ENCODE measurements at regions not wholly inside any gene's neighbourhood (a gene's known extent, or its start where the extent isn't known, plus 50 kb on each side); places are given as distances from the start of the nearest gene placed in this dataset.
"Not testable (repeated sequence)": the region's sequence is repeated elsewhere in the genome, so short reads cannot be mapped to it uniquely, and the experiment has no call there.

DNA sequence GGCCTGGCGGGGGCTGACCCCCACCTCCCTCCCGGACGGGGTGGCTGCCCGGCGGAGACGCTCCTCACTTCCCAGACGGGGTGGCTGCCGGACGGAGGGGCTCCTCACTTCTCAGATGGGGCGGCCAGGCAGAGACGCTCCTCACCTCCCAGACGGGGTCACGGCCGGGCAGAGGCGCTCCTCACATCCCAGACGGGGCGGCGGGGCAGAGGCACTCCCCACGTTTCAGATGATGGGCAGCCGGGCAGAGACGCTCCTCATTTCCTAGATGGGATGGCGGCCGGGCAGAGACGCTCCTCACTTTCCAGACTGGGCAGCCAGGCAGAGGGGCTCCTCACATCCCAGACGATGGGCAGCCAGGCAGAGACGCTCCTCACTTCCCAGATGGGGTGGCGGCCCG is 149.3 kb upstream of the CCZ1B start:
- H3K4me3 ChIP-seq (ENCODE audit: severe bottlenecking); ATAC-seq (ENCODE audit: low read depth); H3K9me3 ChIP-seq (ENCODE audit: severe bottlenecking); H3K4me1 ChIP-seq (ENCODE audit: insufficient read depth, poor library complexity, severe bottlenecking); H3K27ac ChIP-seq (ENCODE audit: poor library complexity, severe bottlenecking); H3K27me3 ChIP-seq (ENCODE audit: insufficient read depth, poor library complexity, severe bottlenecking); DNase-seq (ENCODE audit: low spot score); H3K36me3 ChIP-seq (ENCODE audit: low read depth): not testable (repeated sequence)

- not testable (repeated sequence) for ATAC-seq (ENCODE audit: low read depth); H3K9me3 ChIP-seq (ENCODE audit: severe bottlenecking); H3K4me3 ChIP-seq (ENCODE audit: severe bottlenecking); DNase-seq (ENCODE audit: low spot score); H3K27ac ChIP-seq (ENCODE audit: poor library complexity, severe bottlenecking); H3K36me3 ChIP-seq (ENCODE audit: low read depth); H3K4me1 ChIP-seq (ENCODE audit: insufficient read depth, poor library complexity, severe bottlenecking); H3K27me3 ChIP-seq (ENCODE audit: insufficient read depth, poor library complexity, severe bottlenecking)
Observed at GRCh38 chr7:6977368-6977767, 151.3 kb upstream of the CCZ1B start.

GRCh38 chr7:6978326-6978725 is 152.3 kb upstream of the CCZ1B start:
- not testable (repeated sequence) for H3K9me3 ChIP-seq (ENCODE audit: severe bottlenecking); H3K27ac ChIP-seq (ENCODE audit: poor library complexity, severe bottlenecking); ATAC-seq (ENCODE audit: low read depth); H3K36me3 ChIP-seq (ENCODE audit: low read depth); H3K4me3 ChIP-seq (ENCODE audit: severe bottlenecking); H3K27me3 ChIP-seq (ENCODE audit: insufficient read depth, poor library complexity, severe bottlenecking); H3K4me1 ChIP-seq (ENCODE audit: insufficient read depth, poor library complexity, severe bottlenecking); DNase-seq (ENCODE audit: low spot score)

DNA sequence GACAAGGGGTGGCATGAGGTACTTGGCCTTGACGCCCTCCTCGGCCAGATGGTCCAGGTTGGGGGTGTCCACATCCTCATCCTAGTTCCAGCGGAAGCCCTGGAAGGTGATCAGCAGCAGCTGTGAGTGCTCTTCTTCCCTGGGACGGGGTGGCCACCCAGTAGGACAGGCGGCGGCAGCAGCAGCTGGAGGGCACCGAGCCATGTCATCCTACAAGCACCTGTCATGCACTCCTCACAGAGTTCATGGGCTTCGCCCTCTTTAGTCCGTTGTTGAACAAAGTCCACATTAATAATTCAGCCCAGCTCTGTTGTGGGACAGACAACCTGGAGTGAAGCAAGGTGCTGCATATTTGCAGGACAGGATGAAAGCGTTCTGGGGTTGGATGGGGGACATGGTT is 153.4 kb upstream of the CCZ1B start:
- not testable (repeated sequence) for H3K27ac ChIP-seq (ENCODE audit: poor library complexity, severe bottlenecking); H3K36me3 ChIP-seq (ENCODE audit: low read depth); H3K4me1 ChIP-seq (ENCODE audit: insufficient read depth, poor library complexity, severe bottlenecking); H3K27me3 ChIP-seq (ENCODE audit: insufficient read depth, poor library complexity, severe bottlenecking); H3K9me3 ChIP-seq (ENCODE audit: severe bottlenecking); H3K4me3 ChIP-seq (ENCODE audit: severe bottlenecking); ATAC-seq (ENCODE audit: low read depth); DNase-seq (ENCODE audit: low spot score)

GRCh38 chr7:6982375-6982774 is 156.3 kb upstream of the CCZ1B start:
- not testable (repeated sequence) for ATAC-seq (ENCODE audit: low read depth); H3K36me3 ChIP-seq (ENCODE audit: low read depth); H3K9me3 ChIP-seq (ENCODE audit: severe bottlenecking); DNase-seq (ENCODE audit: low spot score); H3K27ac ChIP-seq (ENCODE audit: poor library complexity, severe bottlenecking); H3K27me3 ChIP-seq (ENCODE audit: insufficient read depth, poor library complexity, severe bottlenecking); H3K4me1 ChIP-seq (ENCODE audit: insufficient read depth, poor library complexity, severe bottlenecking); H3K4me3 ChIP-seq (ENCODE audit: severe bottlenecking)

DNA sequence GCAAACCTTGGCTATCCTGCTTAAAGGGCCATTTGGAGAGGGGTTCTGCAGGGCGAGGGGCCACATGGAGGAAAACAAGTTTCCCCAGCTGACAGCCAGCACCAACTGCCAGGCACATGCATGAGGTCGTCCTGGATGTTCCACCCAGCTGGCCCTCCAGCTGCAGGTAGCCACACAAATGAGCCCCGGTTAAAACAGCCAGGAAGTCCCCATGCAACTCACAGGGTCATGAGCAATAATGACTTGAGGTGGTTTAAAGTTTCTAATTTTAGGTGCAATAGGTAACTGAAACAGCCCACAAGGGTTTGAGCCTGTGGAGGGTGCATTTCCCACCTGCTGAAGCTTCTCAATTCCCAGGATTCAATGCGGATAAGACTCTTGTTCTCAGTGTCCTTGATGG is 160.8 kb upstream of the CCZ1B start:
- H3K27me3 ChIP-seq (ENCODE audit: insufficient read depth, poor library complexity, severe bottlenecking); DNase-seq (ENCODE audit: low spot score); H3K4me1 ChIP-seq (ENCODE audit: insufficient read depth, poor library complexity, severe bottlenecking); ATAC-seq (ENCODE audit: low read depth); H3K4me3 ChIP-seq (ENCODE audit: severe bottlenecking); H3K9me3 ChIP-seq (ENCODE audit: severe bottlenecking); H3K27ac ChIP-seq (ENCODE audit: poor library complexity, severe bottlenecking); H3K36me3 ChIP-seq (ENCODE audit: low read depth): not testable (repeated sequence)

- not testable (repeated sequence) for H3K9me3 ChIP-seq (ENCODE audit: severe bottlenecking); H3K27me3 ChIP-seq (ENCODE audit: insufficient read depth, poor library complexity, severe bottlenecking); DNase-seq (ENCODE audit: low spot score); H3K4me1 ChIP-seq (ENCODE audit: insufficient read depth, poor library complexity, severe bottlenecking); H3K27ac ChIP-seq (ENCODE audit: poor library complexity, severe bottlenecking); ATAC-seq (ENCODE audit: low read depth); H3K4me3 ChIP-seq (ENCODE audit: severe bottlenecking); H3K36me3 ChIP-seq (ENCODE audit: low read depth)
Observed at GRCh38 chr7:6988608-6989007, 162.5 kb upstream of the CCZ1B start.

GRCh38 chr7:6989968-6990367 is 163.9 kb upstream of the CCZ1B start:
- not testable (repeated sequence) for H3K4me1 ChIP-seq (ENCODE audit: insufficient read depth, poor library complexity, severe bottlenecking); H3K27ac ChIP-seq (ENCODE audit: poor library complexity, severe bottlenecking); ATAC-seq (ENCODE audit: low read depth); H3K9me3 ChIP-seq (ENCODE audit: severe bottlenecking); DNase-seq (ENCODE audit: low spot score); H3K27me3 ChIP-seq (ENCODE audit: insufficient read depth, poor library complexity, severe bottlenecking); H3K4me3 ChIP-seq (ENCODE audit: severe bottlenecking); H3K36me3 ChIP-seq (ENCODE audit: low read depth)

GRCh38 chr7:6990426-6991152 is 164.5 kb upstream of the CCZ1B start:
- ATAC-seq (ENCODE audit: low read depth); DNase-seq (ENCODE audit: low spot score); H3K36me3 ChIP-seq (ENCODE audit: low read depth); H3K4me3 ChIP-seq (ENCODE audit: severe bottlenecking); H3K27ac ChIP-seq (ENCODE audit: poor library complexity, severe bottlenecking); H3K4me1 ChIP-seq (ENCODE audit: insufficient read depth, poor library complexity, severe bottlenecking); H3K27me3 ChIP-seq (ENCODE audit: insufficient read depth, poor library complexity, severe bottlenecking); H3K9me3 ChIP-seq (ENCODE audit: severe bottlenecking): not testable (repeated sequence)

DNA sequence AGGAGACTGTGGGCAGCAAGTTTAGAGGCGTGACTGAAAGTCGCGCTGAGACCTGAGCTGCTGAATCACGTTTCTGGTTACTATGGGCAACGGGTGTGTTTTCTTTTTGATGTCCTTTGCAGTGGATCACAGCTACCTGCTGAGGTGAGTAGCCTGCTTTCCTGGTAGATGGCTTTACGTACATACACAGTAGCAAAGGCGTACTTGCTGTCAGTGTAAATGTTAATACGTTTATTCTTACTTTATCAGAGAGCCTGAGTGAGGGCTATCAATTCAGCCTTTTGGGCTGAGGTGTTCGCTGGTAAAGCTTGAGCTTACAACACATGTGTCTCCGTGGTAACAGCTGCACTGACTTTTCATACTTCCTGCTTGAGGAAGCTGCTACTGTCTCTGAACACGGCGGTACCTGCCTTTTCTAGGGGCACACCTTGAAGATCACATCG is 165.1 kb upstream of the CCZ1B start:
- ATAC-seq (ENCODE audit: low read depth); H3K4me3 ChIP-seq (ENCODE audit: severe bottlenecking); H3K4me1 ChIP-seq (ENCODE audit: insufficient read depth, poor library complexity, severe bottlenecking); H3K27ac ChIP-seq (ENCODE audit: poor library complexity, severe bottlenecking); H3K9me3 ChIP-seq (ENCODE audit: severe bottlenecking); DNase-seq (ENCODE audit: low spot score); H3K36me3 ChIP-seq (ENCODE audit: low read depth); H3K27me3 ChIP-seq (ENCODE audit: insufficient read depth, poor library complexity, severe bottlenecking): not testable (repeated sequence)

DNA sequence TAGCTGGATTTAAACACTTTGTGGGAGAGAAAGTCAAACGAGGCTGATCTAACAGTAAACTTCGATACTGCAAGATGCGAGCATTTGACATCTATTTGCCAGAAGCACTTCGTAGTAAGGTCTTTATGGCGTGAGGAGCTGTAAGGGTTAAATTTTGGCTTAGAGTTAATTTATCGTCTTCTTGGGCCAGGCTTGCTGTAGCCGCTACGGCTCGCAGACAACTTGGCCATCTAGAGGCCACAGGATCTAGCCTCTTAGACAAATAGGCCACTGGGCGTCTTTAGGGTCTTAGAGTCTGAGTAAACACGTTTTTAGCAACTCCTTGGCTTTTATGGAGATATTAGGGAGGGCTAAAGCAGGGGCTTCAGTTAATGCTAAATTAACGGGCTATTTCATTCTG is 165.6 kb upstream of the CCZ1B start:
- H3K27ac ChIP-seq (ENCODE audit: poor library complexity, severe bottlenecking); H3K4me1 ChIP-seq (ENCODE audit: insufficient read depth, poor library complexity, severe bottlenecking); DNase-seq (ENCODE audit: low spot score); H3K9me3 ChIP-seq (ENCODE audit: severe bottlenecking); ATAC-seq (ENCODE audit: low read depth); H3K36me3 ChIP-seq (ENCODE audit: low read depth); H3K4me3 ChIP-seq (ENCODE audit: severe bottlenecking); H3K27me3 ChIP-seq (ENCODE audit: insufficient read depth, poor library complexity, severe bottlenecking): not testable (repeated sequence)

- not testable (repeated sequence) for DNase-seq (ENCODE audit: low spot score); H3K27me3 ChIP-seq (ENCODE audit: insufficient read depth, poor library complexity, severe bottlenecking); ATAC-seq (ENCODE audit: low read depth); H3K27ac ChIP-seq (ENCODE audit: poor library complexity, severe bottlenecking); H3K36me3 ChIP-seq (ENCODE audit: low read depth); H3K9me3 ChIP-seq (ENCODE audit: severe bottlenecking); H3K4me3 ChIP-seq (ENCODE audit: severe bottlenecking); H3K4me1 ChIP-seq (ENCODE audit: insufficient read depth, poor library complexity, severe bottlenecking)
Observed at GRCh38 chr7:6992133-6992532, 166.1 kb upstream of the CCZ1B start.
